Progenitor cell of endocrine pancreas (in vitro differentiated cells): ENCODE measurements at regions not wholly inside any gene's neighbourhood (a gene's known extent, or its start where the extent isn't known, plus 50 kb on each side); places are given as distances from the start of the nearest gene placed in this dataset.
"Not testable (repeated sequence)": the region's sequence is repeated elsewhere in the genome, so short reads cannot be mapped to it uniquely, and the experiment has no call there.

ENCODE experiments used
- DNase-seq: peaks from one replicate; pipeline ENCODE4 v3.0.0; 2021; ENCODE audit warnings: low spot score; ENCODE audit not compliant: unreplicated experiment
- H3K27ac Mint-ChIP-seq: 2 replicates; pipeline ENCODE4 v1.8.0; 2021; ENCODE audit warnings: mild to moderate bottlenecking, moderate library complexity, mixed read lengths
- H3K27me3 Mint-ChIP-seq: 2 replicates; pipeline ENCODE4 v1.8.0; 2021; ENCODE audit warnings: mixed read lengths
- H3K36me3 Mint-ChIP-seq: 2 replicates; pipeline ENCODE4 v1.8.0; 2022; ENCODE audit warnings: mixed read lengths; ENCODE audit not compliant: insufficient read depth
- H3K4me1 Mint-ChIP-seq: 2 replicates; pipeline ENCODE4 v1.8.0; 2021; ENCODE audit warnings: low read depth, mixed read lengths
- H3K4me3 Mint-ChIP-seq: 2 replicates; pipeline ENCODE4 v1.8.0; 2021; ENCODE audit warnings: low read depth, mild to moderate bottlenecking, moderate library complexity, mixed read lengths
- H3K9me3 Mint-ChIP-seq: 2 replicates; pipeline ENCODE4 v1.8.0; 2021; ENCODE audit warnings: low read depth, mixed read lengths
- TF ChIP-seq, protein P1 (sequence below): fragments of 200-600 bp; sonication (generic); IDR thresholded peaks from one replicate; pipeline ENCODE4 v1.5.0; 2021; ENCODE audit warnings: antibody characterized with exemption, mild to moderate bottlenecking; ENCODE audit not compliant: unreplicated experiment

DNA sequence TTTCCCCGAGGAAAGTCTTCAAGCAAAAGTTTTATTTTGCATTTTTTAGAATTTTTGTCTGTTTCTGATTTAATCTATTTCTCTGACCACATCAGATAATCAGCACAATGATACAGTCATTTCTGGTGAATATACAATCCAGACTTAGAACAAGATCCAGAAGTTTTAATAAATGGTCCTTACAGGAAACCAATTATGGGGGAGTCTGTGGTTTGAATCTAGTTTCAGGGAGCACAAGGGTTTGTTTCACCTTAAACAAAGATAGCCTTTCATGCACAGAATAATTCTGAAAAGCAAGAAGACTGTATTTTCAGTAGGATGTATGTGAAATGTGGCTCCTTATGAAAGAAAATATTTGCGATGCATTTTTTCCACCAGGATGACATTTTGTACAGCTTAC is 158.5 kb upstream of the ARSJ start:
- no peaks in the 10 kb centered on the region for H3K4me1 Mint-ChIP-seq
- no peaks in the 10 kb centered on the region for H3K27me3 Mint-ChIP-seq
- TF ChIP-seq, protein P1, sequence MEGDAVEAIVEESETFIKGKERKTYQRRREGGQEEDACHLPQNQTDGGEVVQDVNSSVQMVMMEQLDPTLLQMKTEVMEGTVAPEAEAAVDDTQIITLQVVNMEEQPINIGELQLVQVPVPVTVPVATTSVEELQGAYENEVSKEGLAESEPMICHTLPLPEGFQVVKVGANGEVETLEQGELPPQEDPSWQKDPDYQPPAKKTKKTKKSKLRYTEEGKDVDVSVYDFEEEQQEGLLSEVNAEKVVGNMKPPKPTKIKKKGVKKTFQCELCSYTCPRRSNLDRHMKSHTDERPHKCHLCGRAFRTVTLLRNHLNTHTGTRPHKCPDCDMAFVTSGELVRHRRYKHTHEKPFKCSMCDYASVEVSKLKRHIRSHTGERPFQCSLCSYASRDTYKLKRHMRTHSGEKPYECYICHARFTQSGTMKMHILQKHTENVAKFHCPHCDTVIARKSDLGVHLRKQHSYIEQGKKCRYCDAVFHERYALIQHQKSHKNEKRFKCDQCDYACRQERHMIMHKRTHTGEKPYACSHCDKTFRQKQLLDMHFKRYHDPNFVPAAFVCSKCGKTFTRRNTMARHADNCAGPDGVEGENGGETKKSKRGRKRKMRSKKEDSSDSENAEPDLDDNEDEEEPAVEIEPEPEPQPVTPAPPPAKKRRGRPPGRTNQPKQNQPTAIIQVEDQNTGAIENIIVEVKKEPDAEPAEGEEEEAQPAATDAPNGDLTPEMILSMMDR: no peak
- no peak overlapping the region for H3K27ac Mint-ChIP-seq
- no peaks in the 10 kb centered on the region for H3K36me3 Mint-ChIP-seq
- peaks cover 7% of the 10 kb centered on the region for H3K9me3 Mint-ChIP-seq
- no peak overlapping the region for H3K4me3 Mint-ChIP-seq
- DNase-seq: no peak

DNA sequence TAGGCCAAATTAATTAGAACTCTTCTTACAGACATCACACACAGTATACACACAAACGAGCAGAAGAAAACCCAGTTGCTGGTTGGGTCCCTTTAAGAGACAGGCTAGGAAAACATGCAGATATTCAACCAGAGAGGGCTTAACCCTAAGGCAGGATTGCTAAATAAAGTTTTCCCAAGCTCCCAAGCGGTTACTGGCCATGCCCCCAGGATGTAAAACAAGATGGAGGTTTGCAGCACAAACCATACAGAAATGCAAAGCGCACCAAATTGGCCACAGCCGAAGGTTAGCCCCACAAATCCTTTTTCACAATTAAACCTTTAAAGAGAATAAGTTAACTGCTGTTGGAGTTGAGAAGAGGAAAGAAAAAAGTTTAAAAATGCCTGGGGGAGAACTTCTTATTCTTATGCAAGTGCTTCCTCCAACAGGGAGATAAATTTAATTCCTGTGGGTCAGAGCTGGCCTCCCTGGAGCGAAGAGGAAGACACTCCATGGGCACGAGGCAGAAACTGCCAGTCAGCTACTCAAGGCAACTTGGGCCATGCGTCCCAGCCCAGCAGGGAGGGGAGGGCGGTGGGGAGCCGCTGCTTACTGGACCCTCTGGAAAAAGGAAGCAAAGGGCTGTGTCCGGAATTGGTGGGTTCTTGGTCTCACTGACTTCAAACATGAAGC is 167.6 kb upstream of the ARSJ start:
- DNase-seq: no peak

DNA sequence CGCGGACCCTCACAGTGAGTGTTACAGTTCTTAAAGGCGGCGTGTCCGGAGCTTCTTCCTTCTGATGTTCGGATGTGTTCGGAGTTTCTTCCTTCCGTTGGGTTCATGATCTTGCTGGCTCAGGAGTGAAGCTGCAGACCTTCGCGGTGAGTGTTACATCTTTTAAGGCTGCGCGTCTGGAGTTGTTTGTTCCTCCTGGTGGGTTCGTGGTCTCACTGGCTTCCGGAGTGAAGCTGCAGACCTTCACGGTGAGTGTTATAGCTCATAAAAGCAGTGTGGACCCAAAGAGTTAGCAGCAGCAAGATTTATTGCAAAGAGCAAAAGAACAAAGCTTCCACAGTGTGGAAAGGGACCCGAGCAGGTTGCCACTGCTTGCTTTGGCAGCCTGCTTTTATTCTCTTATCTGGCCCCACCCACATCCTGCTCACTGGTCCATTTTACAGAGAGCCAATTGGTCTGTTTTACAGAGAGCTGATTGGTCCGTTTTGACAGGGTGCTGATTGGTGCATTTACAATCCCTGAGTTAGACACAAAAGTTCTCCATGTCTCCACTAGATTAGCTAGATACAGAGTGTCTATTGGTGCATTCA is 168.3 kb upstream of the ARSJ start:
- not testable (repeated sequence) for H3K4me1 Mint-ChIP-seq, DNase-seq, H3K9me3 Mint-ChIP-seq, H3K27ac Mint-ChIP-seq, H3K36me3 Mint-ChIP-seq, H3K4me3 Mint-ChIP-seq, H3K27me3 Mint-ChIP-seq

More for the DNA sequence above, 167.6 kb upstream of the ARSJ start:
- Mint-ChIP-seq H3K4me3 (no peak overlapping the region), H3K27ac (no peak overlapping the region), H3K4me1 (no peaks in the 10 kb centered on the region), H3K36me3 (no peaks in the 10 kb centered on the region), H3K9me3 (no peaks in the 10 kb centered on the region), H3K27me3 (no peaks in the 10 kb centered on the region)
- TF ChIP-seq, protein P1: no peak

DNA sequence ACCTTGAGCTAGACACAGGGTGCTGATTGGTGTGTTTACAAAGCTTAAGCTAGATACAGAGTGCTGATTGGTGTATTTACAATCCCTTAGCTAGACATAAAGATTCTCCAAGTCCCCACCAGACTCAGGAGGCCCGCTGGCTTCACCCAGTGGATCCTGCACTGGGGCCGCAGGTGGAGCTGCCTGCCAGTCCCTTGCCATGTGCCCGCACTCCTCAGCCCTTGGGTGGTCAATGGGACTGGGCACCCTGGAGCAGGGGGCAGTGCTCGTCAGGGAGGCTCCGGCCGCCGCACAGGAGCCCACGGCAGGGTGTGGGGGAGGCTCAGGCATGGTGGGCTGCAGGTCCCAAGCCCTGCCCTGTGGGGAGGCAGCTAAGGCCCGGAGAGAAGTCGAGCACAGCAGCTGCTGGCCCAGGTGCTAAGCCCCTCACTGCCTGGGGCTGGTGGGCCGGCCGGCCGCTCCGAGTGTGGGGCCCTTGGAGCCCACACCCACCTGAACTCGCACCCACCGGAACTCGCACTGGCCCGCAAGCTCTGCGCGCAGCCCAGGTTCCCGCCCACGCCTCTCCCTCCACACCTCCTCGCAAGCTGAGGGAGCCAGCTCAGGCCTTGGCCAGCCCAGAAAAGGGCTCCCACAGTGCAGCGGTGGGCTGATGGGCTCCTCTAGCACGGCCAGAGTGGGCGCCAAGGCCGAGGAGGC is 169.1 kb upstream of the ARSJ start:
- H3K9me3 Mint-ChIP-seq, H3K4me3 Mint-ChIP-seq, DNase-seq, H3K27me3 Mint-ChIP-seq, H3K4me1 Mint-ChIP-seq, H3K36me3 Mint-ChIP-seq, H3K27ac Mint-ChIP-seq: not testable (repeated sequence)

DNA sequence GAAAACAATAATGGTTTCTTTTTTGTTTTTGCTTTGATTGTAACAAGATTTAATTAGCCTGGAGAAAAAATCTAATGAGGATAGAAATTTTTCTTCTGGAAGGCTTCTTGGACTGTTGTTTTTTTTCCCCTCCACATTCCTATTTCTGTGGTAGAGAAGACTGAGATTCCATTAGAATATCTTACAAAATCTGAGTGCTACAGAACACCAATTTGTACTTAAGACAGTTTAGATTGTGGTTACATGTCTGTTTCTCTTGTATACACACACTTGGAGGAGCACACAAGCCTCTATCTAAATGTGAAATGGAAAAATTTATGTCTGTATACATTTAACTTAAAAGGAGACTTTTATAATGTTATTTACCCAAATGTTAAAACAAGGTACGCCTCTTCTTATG is 176.9 kb upstream of the ARSJ start:
- H3K9me3 Mint-ChIP-seq: peaks cover 7% of the 10 kb centered on the region
- no peaks in the 10 kb centered on the region for H3K4me1 Mint-ChIP-seq
- H3K27ac Mint-ChIP-seq: no peak overlapping the region
- no peaks in the 10 kb centered on the region for H3K36me3 Mint-ChIP-seq
- TF ChIP-seq, protein P1: no peak
- H3K4me3 Mint-ChIP-seq: no peak overlapping the region
- no peaks in the 10 kb centered on the region for H3K27me3 Mint-ChIP-seq
- DNase-seq: no peak

DNA sequence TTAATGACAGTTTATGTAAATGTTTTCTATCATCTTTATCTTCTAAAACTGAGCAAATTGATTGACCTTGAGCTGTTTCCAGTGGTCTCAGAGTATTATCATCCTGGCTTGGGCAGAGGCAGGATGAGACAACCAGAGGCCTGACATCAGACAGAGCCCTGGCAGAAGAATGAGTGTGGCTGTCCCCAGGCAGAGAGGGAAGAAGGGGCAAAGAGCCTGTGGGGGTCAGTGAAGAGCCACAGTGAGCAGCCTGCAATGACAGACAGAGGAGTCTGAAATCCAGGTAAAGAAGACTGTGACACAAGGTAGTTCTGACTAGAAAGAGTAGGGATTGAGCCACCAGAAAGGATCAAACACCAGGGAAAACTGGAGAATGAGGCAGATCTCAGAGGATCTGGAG is 182.4 kb upstream of the ARSJ start:
- no peak overlapping the region for H3K4me3 Mint-ChIP-seq
- H3K9me3 Mint-ChIP-seq: peaks cover 7% of the 10 kb centered on the region
- H3K27me3 Mint-ChIP-seq: no peaks in the 10 kb centered on the region
- no peaks in the 10 kb centered on the region for H3K36me3 Mint-ChIP-seq
- TF ChIP-seq, protein P1: no peak
- H3K4me1 Mint-ChIP-seq: no peaks in the 10 kb centered on the region
- no peak for DNase-seq
- H3K27ac Mint-ChIP-seq: no peak overlapping the region
